HepG2 (cell line): ENCODE measurements at regions not wholly inside any gene's neighbourhood (a gene's known extent, or its start where the extent isn't known, plus 50 kb on each side); places are given as distances from the start of the nearest gene placed in this dataset.

Experiments used
- BRCA1 ChIP-seq: sonication (generic); formaldehyde crosslinking; IDR thresholded peaks from 2 replicates; pipeline ENCODE4 v1.4.0; 2020; ENCODE audit warnings: missing genetic modification reagents
- FOXO4 ChIP-seq: sonication (generic); formaldehyde crosslinking; conservative IDR thresholded peaks from 2 replicates; pipeline ENCODE4 v1.8.1; 2023; ENCODE audit warnings: missing genetic modification reagents
- RNF219 ChIP-seq: sonication (generic); formaldehyde crosslinking; IDR thresholded peaks from 2 replicates; pipeline ENCODE4 v1.5.0; 2020; ENCODE audit warnings: mild to moderate bottlenecking, missing genetic modification reagents
- SIN3A ChIP-seq: IDR thresholded peaks from 2 replicates; pipeline ENCODE4 v1.6.1; 2011; ENCODE audit warnings: low read depth, mild to moderate bottlenecking, control low read depth, low read length, borderline replicate concordance
- TBP ChIP-seq: sonication (generic); formaldehyde crosslinking; IDR thresholded peaks from 2 replicates; pipeline ENCODE4 v1.5.0; 2020; ENCODE audit warnings: missing genetic modification reagents
- ZNF281 ChIP-seq: sonication (generic); formaldehyde crosslinking; IDR thresholded peaks from 2 replicates; pipeline ENCODE4 v1.4.0; 2020; ENCODE audit warnings: missing genetic modification reagents, borderline replicate concordance
- ZNF382 ChIP-seq: sonication (generic); formaldehyde crosslinking; IDR thresholded peaks from 2 replicates; pipeline ENCODE4 v1.5.0; 2020; ENCODE audit warnings: missing genetic modification reagents, mild to moderate bottlenecking, borderline replicate concordance

- TF ChIP-seq TBP (CRISPR knock-in tag) (no peak), FOXO4 (CRISPR knock-in tag) (no peak), ZNF382 (CRISPR knock-in tag) (no peak), ZNF281 (CRISPR knock-in tag) (no peak), SIN3A (no peak), RNF219 (CRISPR knock-in tag) (no peak), BRCA1 (CRISPR knock-in tag) (no peak)
Observed at GRCh38 chr22:22180738-22181285, 63.8 kb upstream of the VPREB1 start.
